GM12873 (cell line): ENCODE measurements at regions not wholly inside any gene's neighbourhood (a gene's known extent, or its start where the extent isn't known, plus 50 kb on each side); places are given as distances from the start of the nearest gene placed in this dataset.

Experiments
- CTCF ChIP-seq: IDR thresholded peaks from 2 replicates; pipeline ENCODE4 v1.5.1; 2012; ENCODE audit warnings: low read depth, mild to moderate bottlenecking, moderate library complexity, low read length, control low read depth; ENCODE audit not compliant: insufficient read depth; ENCODE audit errors: missing control alignments

GRCh38 chr9:14373336-14373666 is 59.4 kb upstream of the NFIB start:
- no peak for TF ChIP-seq CTCF

- TF ChIP-seq CTCF, result no peak
These were observed 58.7 kb upstream of the NFIB start for GRCh38 chr9:14372437-14373335.

DNA sequence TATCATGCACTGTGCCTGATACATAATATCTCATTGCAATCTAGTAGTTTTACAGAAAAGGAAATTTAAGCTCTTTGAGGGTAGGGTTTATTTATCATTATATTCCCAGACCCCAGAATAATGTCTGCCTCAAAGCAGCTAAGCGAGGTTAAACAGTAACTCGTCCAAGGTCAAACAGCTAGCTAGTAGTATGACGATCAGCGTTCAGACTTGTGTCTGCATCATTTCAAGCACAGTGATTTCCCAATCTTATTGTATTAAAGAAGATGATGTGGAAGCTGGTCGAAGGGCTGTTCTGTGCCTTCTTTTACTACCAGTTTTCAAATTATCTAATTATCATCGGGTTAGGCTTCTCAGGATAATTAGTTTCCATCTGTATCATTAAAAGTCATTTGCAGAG is 55.1 kb upstream of the NFIB start:
- TF ChIP-seq CTCF, result no peak

DNA sequence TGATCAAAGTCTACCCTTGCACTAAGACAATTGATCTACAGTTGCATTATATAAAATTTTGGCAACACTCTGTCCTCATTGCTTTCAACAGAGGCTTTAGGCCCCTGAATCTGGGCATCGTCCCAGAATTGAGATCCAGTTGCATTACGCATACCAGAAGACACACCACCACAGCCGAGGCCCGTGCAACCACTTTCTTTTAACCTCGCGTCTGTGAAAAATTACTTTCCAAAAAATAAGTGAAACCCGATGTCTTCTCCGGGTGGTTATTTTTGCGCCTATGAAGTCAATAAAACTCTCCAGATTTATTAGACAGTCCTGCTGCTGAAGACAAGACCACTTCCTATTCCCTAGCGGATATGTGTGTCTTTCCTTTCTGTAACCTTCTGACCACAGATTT is 52.1 kb upstream of the NFIB start:
- TF ChIP-seq CTCF, result no peak

GRCh38 chr9:14365670-14366069 is 51.7 kb upstream of the NFIB start:
- no peak for TF ChIP-seq CTCF
